HG02884 (cell line): ENCODE measurements at regions not wholly inside any gene's neighbourhood (a gene's known extent, or its start where the extent isn't known, plus 50 kb on each side); places are given as distances from the start of the nearest gene placed in this dataset.

Experiments used
- ATAC-seq: cut with Tn5 transposase; IDR thresholded peaks from one replicate; pipeline ENCODE4 v1.9.1; 2021; ENCODE audit warnings: mild to moderate bottlenecking, moderate library complexity; ENCODE audit not compliant: unreplicated experiment

DNA sequence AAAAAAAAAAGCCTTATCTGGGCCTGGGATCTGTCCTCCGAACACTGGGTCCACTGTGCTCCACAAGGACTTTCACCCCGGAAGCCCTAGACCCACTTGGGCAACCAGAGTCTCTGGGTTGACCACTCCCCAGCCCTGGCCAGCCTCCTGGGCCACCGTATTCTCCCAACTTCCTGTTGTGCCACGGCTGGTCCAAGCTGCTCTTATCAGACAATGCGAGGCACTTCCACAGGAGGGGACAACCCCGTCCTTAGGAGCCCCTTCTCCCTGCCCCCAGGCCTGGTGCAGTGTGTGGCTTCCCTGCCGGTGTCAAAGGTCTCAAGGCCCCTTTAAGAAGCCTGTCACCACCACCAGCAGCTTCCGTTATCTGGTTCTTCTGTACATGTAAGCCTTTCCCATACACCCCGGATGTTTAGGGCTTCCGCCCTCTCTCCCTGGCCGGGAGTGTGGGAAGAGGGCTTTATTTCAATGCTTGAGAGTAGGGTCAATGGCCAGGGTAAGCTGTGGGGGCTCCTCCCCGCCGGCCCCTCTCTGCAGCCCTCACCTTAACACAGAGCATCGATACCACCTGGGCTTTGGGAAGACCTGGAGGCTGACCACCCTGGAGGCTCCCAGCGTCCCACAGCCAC, 313.0 kb downstream of the SEC14L1 start:
- ATAC-seq: no peak

DNA sequence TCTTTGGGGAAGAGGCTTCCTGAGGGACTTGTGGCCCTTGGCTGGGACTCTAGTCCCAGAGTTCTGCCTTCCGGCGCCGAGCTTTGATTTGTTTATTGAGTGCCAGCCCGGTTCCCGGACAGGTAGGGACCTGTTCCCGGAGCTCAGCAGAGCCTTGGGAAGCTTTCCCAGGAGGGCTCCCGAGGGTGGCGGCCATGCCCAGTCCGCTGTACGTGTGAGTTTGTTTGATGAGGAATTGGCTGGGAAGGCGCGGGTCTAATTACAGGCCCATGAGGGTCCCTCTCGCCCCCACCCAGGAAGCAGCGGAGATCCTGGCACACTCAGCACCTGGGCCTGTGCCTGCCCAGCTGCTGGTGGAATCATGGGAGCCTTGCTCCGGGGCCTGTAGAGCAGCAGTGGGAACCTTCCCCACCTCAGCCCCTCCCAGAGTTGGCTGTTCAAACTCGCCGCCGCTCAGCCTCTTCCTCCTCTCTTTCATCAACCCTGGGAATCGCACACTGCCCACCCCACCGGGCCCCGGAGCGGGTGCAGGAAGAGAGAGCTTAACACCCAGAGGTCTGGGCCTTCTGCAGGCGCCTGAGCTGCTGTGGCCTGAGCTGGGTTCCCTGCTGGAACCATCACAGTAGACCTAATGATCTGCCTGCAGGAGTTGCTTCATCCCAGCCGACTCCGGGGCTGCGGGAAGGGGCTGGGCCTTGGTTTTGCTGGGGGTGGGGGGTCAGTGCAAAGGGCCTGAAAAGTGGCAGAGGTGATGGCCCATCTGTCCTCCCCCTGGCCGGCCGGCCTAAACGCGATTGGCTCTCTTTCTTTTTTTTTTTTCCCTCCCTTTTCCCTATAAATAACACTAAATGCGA, 313.7 kb downstream of the SEC14L1 start:
- no peak for ATAC-seq

DNA sequence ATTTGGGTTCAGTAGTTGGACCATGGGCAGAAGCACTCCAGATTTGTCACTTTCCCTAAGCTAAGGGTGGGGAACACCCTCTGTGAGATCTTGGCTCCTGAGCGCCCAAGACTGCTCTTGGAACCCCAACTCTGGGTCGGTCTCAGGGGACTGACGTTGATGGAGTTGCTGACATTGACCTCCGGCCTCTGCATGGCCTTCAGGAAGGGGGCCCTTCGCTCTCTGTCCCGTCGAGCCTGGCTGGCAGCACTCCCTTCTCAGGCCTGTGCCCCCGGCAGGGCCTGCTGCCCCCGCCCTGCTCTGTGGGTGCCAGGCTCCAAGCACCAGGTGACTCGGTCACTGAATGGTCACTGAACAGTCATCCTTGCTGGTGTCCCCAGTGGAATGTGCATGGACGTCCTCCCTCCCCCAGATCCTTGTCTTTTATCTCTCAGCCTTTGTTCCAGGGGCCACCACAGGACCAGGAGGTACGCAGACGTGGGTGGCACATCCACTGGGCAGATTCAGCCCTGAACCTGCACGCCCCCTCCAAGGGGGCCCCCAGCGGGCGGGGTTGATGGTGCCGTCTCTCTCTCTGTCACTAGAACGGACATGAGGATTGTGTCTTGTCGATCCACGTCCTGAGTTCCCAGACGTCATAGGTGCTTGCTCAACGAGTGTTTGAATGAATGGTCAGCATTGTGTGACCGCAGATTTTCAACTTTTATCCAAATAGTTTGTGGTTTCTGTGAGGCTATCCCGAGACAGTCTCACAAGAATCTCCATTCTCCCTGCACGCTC, 314.5 kb downstream of the SEC14L1 start:
- no peak for ATAC-seq

DNA sequence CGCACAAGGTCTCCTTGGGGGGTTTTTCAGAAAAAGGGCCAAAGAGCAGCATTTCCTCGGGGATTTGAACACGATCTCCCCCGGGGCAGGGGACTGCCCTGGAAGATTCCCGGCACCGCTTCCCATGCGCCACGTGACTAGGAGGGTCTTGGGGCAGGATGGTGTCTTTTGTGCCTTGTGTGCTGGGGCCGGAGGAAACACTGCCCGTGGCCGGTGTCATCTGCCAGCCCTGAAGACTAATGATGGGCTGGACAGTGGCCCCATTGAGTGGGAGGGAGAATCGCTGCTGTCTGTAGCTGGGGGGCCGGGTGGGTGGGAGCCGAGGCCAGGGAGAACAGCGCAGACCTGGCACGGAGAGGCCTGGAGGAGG, 315.1 kb downstream of the SEC14L1 start:
- no peak for ATAC-seq

DNA sequence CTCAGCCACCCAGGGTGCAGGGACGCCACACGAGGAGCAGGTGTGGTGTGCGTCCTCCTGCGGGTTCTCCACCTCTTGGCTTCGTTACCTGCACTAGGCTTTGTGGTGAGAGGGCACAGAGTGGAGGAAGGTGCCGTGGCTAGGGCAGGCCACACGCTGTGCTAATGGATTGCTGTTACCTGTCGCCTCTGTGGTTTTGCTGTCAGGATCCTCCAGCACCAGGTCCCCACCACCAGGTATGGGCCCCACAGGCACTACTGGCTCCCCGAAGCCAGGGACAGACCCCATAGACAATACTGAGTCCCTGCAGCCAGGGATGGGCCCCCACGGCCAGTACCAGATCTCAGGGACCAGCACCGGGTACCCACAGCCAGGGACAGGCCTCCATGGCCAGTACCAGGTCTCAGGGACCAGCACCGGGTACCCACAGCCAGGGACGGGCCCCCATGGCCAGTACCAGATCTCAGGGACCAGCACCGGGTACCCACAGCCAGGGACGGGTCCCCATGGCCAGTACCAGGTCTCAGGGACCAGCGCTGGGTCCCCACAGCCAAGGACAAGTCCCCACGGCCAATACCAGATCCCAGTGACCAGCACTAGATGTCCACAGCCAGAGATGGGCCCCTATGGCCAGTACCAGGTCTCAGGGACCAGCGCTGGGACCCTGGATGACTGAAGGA, 315.6 kb downstream of the SEC14L1 start:
- ATAC-seq: no peak

DNA sequence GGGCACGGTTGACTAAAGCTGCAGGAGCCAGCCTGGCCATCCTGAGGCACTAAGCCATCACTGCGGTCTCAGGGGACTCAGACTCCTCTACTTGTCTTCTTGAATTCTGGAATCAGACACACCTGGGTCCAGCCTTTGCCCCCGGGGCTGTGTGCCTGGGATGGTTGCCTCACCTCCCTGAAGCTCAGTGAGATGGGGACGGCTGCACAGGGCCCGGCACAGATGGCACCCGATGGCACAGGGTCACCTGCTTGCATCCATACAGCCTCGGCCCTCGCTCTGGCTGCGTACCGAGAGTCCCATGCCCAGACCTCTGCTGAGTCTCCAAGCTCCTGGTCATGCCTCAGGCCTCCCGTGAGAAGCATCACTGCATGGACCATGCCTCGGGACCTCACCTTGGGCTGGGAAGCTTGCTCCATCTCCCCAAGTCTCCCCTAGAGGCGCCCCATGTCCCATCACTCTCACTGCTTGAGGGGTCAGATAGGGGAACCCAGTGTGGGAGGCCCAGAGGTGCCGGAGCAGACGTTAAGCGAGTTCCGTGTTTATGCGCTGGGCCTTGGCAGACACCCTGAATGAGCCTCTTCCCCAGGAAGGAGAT, 316.3 kb downstream of the SEC14L1 start:
- no peak for ATAC-seq

DNA sequence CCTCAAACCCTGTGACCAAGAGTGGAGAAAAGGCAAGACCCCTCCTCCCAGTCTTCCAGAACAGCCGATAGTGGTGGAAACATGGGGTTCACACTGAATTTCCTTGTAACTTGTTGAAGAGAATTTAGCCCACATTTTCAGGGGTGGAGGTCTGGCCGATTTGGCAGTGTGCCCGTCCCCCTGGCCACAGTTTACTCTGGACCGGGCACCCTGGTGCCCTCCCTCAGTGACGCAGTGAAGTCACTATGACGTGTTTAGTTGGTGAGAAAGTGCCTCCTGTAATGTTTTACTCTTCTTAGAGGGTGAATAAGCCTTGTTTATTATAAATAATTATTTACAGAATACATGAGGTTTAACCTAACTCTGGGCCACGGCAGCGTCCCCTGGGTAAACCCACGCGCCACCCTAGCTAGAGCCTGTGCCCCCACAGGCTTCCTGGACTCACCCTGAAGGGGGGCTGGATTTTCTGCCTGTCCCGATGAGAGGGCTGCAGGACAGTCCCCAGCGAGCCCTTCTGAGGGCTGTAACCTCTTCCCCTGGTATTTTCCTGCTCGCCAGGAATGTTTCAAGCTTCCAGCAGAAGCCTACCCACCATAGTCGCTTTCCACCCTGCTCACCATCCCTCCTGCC, 316.9 kb downstream of the SEC14L1 start:
- no peak for ATAC-seq

DNA sequence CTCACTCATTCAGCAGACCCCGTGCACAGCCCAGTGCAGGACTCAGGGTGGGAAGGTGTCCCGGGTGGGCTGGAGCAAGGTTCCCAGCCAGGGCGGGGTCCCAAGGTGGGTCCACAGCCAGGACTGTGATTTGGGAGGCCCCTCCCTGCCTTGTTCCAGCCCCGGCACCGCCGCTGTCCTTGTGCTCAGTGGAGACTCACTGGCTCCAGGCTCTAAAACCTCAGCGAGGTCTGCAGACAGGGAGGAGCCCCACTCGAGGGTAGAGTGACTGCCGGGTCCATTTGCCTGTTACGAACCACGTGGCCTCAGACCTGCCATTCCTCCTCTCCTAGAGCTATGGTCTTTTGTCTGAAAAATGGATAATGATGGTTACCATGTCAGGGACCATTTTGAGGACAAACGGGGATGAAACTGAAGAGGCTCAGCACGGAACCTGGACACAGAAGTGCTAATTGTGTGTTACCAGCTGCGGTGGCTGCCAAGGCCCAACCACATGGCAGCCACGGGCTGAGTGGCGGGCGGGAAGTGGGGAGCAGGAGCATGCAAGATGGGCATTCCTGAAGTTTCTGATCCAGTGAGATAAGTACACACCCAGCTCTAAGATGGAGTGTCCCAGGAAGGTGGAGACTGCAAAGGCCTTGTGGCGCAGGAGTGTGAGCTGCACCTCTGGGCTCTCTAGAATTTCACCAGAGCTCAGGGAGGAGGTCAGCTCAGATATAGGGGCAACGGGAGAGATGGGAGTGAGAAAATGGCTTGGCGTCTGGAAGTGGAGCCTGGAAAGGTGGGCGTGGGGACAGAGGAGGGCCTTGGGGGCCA, 317.6 kb downstream of the SEC14L1 start:
- no peak for ATAC-seq

DNA sequence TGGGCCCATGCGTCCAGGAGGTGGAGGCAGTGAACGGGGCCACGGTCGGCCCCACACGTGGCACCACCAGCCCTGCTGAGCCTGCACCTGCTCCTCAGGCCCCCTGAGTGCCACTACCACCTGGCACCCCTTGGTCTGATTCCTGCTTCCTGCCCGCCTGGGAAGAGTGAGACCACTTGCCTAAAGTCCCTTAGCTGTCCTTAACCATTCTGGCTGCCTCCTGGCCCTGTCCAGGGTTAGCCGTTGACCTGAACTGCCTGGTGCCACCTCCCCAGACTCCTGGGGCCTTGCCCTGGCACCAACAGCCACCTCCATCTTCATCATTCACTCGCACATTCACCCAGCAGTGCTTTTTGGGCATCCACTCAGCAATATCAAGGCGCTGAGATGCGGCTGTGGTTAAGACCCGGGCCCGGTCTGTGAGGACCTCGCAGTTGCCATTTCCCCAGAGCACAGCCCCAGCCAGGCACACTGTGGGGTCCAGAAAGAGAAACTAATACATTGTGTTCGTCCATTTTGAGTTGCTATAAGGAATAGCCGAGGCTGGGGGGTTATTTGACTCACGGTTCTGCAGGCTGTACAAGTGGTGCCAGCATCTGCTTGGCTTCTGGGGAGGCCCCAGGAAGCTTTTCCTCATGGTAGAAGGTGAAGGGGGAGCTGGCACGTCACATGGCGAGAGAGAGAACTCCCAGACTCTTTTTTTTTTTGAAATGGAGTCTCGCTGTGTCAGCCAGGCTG, 318.4 kb downstream of the SEC14L1 start:
- ATAC-seq: no peak

DNA sequence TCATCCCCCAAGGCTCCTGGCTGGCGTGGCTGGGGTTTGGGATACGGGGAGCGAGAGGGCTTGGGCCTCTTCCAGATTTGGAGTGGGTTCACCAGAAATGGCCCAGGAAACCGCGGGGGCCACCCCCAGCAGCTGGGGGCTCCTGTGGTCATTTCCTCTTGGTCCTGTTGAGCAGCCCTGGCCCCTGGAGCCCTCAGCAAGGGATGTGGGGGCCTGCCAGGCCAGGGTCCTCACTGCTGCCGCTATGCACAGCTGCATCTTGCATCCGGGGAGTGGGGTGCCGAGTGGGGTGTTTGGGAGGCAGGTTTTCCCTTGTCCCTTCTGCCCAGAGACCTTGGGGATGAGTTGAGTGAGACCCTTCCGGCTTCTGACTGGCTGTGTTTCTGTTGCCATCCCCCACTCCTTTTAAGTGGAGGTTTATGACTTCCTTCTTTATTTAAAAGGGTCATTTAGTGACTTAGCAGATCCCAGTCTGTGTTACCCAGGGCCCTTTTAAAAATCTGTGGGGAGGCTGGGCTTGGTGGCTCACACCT, 319.8 kb downstream of the SEC14L1 start:
- no peak for ATAC-seq

DNA sequence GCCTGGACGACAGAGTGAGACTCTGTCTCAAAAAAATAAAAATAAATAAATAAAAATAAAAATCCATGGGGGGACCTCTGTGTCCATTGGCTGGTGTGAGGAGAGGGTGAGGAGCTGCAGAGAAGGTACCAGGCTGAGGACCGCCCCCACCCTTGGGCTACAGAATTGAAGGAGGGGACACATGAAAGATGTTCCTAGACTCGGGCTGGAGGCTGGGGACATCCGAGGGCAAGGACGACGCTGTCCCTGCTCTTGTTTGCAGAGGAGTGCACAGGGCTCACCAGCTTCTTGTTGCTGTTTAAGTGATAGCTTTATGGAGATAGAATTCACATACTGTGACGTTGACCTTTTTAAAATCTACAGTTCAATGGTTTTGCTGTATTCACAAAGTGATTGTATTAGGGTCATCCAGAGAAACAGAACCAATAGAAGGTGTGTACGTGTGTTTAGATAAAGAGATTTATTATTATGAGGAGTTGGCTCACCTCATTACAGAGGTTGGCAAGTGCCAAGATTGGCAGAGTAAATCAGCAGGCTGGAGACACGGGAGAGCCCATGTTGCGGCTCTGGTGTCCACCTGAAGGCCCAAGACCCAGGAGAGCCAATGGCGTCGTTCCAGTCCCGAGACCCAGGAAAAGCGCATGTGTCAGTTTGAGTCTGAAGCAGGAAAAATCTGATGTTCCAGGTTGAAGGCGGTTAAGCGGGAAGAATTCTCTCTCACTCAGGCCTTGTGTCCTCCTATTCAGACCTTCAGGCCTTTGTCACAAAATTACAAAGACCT, 320.7 kb downstream of the SEC14L1 start:
- no peak for ATAC-seq

DNA sequence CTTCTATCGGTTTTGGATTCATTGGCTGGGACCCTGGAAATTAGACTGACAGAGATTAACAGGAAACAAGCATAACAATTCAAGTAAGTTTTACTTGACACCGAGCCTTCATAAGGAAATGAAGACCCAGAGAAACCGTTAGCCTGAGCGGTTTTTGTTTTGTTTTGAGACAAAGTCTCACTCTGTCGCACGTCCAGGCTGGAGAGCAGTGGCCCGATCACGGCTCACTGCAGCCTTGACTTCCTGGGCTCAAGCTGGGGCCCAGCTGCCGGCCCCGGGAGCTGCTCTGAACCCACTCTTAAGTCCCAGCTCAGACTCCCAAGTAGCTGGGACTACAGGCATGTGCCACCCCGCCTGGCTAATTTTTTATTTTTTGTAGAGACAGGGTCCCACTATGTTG, 321.3 kb downstream of the SEC14L1 start:
- no peak for ATAC-seq

DNA sequence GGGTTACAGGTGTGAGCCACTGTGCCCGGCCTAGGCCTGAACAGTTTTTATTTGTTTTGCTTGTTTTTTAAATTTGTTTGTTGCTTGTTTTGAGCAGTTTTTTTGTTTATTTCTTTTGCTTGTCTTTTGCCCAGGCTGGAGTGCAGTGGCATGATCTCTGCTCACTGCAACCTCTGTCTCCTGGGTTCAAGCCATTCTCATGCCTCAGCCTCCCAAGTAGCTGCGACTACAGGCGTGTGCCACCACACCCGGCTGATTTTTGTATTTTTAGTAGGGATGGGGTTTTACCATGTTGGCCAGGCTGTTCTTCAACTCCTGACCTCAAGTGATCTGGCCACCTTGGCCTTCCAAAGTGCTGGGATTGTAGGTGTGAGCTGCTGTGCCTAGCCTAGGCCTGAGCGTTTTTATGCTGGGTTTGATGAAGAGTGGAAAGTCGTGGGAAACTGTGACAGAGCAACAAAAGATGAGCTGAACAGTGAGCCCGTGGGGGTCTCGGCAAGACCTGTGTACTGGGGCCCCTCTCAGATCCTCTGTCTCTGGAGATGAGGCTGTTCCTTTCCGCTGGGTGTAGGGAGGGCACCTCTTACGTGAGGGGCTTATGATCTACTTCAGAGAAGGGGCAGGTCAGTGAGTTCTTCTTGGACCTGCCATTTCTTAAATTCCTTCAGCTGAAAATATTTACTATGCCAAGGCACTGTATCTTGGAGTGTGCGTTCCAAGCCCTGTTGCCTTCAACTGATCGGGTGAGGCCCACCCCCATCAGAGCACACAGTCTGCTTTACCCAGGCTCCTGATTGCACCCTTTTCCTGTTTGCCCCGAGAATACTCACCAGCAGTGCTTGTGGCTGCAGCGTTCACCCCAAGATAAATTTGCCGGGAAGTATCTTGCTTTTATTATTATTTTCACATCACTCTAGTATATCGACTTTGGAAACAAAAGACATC, 322.1 kb downstream of the SEC14L1 start:
- no peak for ATAC-seq

DNA sequence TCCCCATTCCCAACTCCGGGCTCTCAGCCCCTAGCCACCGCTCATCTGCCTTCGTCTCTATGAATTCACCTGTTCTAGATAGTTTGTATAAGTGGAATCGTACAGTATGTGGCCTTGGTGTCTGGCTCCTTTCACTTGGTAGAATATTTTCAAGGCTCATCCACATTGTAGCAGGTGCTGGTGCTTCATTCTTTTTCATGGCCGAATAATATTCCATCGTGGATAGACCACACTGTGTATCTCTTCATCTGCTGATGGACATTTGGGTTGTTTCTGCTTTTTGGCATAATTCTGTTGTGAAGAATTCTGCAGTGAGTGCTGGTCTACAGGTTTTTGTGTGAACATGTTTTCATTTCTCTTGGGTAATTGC, 324.2 kb downstream of the SEC14L1 start:
- ATAC-seq: no peak

DNA sequence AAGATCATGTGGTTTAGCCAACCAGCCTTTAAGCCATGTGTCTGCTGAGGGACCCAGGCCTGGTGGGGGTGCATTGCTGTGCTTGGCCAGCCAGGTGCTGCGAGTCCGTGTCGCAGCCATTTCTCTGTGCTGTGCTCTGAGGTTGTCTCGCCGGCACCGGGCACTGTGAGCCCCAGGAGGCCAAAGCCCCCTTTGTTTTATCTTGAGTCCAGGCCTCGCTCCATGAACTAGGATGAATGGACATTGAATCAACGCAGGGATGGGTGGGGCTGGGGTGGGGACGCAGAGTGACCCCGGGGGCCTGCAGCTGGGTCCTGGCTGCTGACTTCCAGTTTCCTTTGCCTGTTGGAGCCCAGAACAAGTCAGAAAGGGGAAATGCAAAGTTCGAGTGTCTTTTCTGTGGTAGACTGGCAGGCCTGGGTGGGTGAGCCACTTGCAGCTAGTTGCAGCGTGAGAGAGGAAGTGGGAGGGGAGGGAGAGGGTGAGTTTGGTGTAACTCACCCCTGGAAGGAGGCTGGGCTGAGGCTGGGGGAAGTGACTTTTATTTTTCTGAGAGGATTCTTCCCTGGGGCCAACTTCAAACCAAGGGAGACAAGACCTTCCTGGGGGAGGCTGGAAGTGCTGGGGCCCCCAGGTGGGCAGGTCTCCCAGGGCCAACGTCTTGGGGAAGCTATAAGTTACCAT, 324.7 kb downstream of the SEC14L1 start:
- no peak for ATAC-seq

DNA sequence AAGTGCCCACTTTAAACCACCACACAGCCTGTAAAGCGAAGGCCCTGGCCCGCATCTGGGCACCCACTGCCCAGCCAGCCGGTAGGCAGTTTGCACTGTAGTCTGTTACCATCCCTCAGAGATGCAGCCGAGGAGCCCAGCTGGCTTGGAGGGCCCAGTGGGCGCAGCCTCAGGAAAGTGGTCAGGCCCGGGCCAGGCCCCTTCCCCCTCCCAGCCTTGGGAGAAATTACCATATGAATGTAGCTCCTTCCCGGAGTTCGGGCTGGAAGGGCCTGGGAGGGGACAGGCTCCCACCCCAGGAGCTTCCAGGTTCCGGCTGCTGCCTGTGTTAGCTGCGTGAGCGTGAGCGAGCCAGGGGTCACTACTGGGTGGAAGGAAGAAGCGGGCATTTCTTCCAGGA, 325.4 kb downstream of the SEC14L1 start:
- ATAC-seq: no peak
